GM21447 (cell line): ENCODE measurements at regions not wholly inside any gene's neighbourhood (a gene's known extent, or its start where the extent isn't known, plus 50 kb on each side); places are given as distances from the start of the nearest gene placed in this dataset.

Source experiments
- ATAC-seq: cut with Tn5 transposase; IDR thresholded peaks from one replicate; pipeline ENCODE4 v1.9.1; 2021; ENCODE audit not compliant: unreplicated experiment

GRCh38 chr5:73344835-73345234, 103.7 kb downstream of the FOXD1 start:
- ATAC-seq: no peak

DNA sequence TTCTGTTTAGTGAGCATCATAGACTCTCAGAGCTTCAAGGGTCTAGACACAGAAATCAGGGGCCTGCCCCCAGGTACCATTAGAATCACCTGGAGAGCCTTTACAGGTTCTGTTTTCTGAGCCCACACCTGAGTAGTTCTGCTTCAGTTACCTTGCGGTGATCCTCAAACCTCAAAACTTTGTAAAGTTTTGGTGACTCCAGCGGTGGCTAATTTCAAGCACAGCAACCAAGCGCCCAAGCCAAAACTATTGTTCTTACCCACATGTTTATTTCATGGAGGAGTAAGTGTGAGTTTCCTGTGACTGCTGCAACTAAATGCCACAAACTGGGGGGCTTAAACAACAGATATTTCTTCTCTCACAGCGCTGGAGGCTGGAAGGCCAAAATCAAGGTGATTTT, 108.9 kb downstream of the FOXD1 start:
- ATAC-seq: no peak

GRCh38 chr5:73339051-73339575, 109.5 kb downstream of the FOXD1 start:
- ATAC-seq: no peak

DNA sequence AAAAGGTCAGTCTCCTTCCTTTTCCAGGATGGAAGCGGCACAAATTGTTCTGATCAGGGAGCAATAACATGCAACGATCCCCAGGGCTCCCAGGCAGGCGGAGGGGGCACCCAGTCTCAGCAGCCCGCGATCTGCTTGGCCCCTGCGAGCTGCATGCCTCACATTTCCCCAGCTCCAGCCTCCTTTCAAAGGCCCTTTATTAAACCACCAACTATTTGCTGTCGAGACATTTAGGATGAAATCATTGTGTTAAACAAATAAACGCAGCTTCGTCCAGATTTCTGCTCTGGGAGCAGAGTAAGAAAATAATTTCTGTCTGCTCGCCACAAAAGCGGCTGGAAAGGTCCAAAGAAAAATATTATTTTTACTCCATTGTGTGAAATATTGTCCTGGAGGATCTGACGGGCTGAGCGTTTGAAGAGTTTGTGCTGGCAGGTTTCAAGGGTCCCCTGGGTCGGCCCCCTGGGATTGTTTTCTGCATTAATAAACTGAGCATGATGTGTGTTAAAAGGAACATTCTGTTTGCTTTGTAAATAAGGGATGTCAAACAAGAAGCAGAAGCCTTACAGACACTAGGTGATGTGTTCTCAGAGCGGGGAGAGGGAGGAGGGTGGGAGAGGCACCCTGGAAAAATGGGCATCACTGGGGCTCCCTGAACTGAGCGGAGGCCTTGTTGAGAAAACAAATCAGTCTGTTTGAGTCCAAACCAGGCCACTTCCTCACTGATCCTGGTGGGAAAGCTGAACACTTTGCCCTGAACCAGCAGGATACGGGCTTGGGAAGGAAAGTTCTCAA, 110.1 kb downstream of the FOXD1 start:
- ATAC-seq: no peak

GRCh38 chr5:73337586-73338255, 110.9 kb downstream of the FOXD1 start:
- ATAC-seq: no peak

DNA sequence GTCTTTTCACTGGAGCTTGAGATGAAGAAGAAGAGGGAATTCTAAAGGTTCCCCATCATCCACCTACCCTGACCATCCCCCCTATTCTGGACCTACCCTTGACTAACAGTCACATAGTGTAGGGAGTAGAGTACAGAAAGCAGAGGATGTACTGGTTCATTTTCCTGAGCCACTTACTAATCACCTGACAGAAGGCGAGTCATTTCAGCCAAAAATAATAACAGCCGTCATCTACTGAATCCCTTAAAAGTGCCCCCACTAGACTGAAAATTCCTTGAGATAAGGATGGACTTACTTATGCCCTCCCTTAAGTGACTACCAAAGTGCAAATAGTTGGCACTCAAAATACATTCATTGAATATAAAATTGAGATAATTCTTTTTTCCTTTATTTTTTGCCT, 112.2 kb downstream of the FOXD1 start:
- ATAC-seq: no peak

DNA sequence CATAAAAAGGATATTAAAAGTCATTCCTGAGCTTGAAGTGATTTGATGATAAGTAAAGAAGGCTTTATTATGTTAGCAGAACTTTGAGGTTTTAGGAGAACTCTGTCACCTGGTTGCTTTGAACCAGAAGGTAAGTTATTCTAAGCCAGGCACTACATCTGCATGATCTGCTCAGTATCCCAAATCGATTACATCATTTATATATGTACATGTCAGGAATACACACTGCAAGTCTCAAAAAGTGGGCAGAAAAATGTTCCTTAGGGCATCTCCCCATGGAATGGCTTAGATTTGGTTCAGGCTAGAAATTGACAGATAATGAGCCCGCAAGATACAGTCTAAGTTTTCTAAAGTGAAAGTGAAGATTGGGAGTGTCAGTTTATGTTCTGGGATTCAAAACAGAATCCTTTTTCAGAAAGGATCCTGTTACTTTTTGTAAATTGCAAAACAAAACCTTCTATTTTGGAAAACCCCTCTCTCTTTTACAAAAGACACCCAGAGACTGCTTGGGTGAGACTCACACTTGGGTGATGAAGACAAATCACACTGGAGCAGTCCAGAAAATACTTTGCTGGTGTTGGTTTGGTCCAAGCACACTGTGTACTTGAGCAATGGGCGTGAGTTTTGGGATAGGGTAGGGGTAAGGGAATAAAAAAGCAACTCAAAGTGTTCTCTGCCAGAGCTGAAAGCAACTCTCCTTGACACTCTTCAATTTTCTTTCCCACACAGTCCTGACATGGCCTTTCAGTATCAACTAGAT, 114.5 kb downstream of the FOXD1 start:
- ATAC-seq: no peak

- ATAC-seq: no peak
Observed at GRCh38 chr5:73330613-73331012, 118.0 kb downstream of the FOXD1 start.

DNA sequence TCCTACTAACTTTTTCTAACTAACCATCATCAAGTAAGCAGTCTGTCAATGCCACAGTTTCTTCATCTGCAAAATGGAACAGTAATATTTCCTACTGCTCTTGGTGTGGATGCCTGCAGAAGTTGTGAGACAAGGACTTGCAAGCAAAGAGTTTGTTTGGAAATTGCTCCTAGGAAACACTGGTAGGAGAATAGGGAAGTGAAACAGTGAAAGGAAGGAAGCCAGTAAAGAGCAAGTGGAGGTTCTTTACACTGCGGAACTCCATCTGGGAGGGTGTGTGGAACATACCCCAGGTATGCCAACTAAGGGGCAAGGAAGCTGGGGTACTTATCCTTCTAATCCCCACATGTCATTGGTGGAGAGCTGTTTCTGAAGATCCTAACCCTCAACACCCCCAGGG, 119.9 kb downstream of the FOXD1 start:
- no peak for ATAC-seq

- ATAC-seq: no peak
Observed at GRCh38 chr5:73327908-73328455, 120.6 kb downstream of the FOXD1 start.

- ATAC-seq: no peak
Observed at GRCh38 chr5:73325546-73325945, 123.0 kb downstream of the FOXD1 start.

DNA sequence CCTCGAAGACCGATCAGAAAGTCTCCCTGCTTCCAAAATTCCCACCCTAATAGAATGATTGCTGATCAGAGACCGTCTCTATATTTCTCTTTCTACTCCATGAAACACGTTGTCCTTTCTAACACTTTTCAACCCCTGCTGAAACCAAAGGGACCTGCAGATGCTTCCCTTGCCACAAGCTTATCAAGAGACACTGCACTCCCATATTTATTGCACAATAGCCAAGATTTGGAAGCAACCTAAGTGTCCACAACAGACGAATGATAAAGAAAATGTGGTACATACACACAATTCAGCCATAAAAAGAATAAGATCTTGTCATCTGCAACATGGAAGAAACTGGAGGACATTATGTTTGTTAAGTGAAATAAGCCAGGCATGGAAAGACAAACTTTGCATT, 125.1 kb downstream of the FOXD1 start:
- no peak for ATAC-seq

DNA sequence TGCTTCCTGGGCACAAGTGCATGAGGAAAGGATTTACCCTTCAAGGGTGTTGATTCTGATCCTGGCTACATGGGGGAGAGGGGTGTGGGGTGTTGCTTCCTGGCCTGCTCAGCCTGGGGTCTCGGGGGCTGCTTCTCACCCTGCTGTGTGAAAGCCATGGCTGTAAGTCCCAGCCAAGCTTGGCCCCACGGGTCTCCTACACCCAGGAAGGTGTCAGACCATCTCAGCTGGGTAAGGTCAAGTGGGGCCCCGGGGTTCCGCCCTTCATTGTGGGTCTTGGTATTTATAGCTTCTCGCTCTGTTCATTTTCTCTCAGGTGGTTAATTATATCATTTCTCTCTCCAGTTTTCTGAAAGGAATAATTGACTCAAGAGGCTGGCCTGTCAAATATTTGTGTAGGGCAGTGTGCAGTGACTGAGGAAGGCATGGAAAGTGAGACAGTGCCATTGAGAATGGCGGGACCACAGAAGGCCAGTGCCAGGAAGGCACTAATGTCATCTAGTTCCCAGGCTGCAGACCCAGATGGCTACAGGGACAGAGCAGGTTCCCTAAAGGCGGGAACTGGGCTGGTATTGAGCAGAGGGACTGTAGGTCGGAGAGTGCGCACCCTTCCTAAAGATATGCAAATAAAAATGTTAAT, 126.0 kb downstream of the FOXD1 start:
- no peak for ATAC-seq

GRCh38 chr5:73321757-73322436, 126.7 kb downstream of the FOXD1 start:
- no peak for ATAC-seq

DNA sequence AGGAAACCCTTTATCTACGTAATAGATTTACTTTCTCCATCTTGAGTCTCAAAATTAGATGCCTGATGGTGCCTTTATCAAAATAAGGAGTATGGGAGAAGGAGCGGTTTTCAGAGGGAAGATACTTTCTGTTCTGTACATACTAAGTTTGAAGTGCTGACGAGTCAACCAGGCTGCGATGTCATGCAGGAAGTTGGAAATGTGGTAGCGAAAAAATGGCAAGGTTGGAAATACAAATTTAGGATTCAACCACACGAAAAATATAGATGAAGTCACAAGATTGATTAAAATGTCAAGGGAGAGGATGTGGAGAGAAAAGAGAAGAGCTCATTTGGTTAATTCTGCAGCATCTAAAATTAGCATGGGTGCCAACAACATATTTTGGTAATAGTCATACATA, 129.5 kb downstream of the FOXD1 start:
- ATAC-seq: no peak

DNA sequence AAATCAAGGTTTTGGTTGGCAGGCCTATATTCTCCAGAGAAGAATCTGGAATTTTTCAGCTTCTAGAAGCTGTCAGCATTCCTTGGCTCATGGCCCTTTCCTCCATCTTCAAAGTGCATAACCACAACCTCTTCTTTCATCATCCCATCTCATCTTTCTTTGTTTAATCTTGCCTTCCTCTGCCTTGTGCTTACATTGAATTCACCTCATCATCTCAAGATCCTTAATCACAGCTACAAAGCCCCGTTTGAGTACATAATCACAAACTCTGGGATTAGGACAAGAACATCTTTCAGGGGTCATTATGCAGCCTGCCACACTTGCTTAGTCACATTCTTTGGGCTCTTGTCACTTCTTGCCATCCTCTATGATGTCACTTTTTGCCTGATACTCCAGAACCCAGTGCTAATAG, 130.3 kb downstream of the FOXD1 start:
- no peak for ATAC-seq

DNA sequence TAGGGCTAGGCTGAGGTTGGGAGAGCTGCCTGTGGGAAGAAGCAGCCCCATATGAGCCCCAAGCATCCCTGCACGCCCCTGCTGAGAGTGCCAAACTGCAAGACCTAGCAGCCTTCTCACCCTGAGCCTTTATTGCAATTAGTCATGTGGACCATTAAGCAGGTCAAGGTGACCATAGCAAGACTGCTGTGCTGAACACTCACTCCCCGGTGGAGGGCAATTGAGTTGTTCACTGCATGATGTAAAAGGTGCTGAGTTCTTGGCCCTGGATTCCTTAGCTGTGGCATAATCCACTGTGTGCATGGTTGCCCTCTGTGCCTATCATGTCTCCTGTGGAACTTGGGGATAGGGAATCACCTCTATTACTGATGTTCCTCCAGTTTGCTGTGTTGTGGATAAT, 131.1 kb downstream of the FOXD1 start:
- ATAC-seq: no peak

DNA sequence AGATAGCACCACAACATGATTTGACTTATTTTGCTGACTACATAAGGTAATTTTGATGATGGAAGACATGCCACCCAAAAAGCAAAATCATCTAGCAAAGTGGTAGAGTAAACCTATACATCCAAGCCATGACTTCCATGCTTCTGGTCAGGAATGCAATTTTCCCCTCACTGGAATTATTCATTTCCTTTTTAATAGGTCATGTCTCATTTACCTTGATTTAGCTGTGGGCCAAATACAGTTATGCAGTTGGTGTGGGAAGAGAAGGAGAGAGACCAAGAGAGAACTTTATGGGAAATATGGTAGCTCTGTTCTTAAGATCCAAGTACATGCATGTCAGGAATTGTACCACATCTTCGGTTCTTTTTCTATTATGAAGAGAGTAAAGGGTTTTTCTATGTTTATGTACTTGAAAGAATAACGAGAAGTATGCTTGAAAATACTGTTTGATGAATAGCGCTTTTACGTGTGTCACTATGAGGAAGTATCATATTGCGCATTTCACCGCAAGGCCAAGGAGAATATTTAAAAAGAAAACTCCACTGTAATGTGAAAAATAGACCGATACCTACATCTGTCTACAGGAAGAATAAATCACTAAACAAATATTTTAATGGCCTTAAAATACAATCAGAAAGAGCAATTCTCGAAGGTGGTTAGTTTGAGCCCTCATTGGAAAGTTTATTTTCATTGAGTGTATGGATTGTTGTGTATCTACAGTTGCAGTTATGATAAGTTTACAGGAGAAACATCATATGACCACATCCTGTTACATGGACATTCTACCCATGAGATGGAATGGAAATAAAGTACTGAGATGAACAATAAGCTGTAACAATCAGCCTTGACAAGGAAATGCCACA, 134.0 kb downstream of the FOXD1 start:
- ATAC-seq: no peak

DNA sequence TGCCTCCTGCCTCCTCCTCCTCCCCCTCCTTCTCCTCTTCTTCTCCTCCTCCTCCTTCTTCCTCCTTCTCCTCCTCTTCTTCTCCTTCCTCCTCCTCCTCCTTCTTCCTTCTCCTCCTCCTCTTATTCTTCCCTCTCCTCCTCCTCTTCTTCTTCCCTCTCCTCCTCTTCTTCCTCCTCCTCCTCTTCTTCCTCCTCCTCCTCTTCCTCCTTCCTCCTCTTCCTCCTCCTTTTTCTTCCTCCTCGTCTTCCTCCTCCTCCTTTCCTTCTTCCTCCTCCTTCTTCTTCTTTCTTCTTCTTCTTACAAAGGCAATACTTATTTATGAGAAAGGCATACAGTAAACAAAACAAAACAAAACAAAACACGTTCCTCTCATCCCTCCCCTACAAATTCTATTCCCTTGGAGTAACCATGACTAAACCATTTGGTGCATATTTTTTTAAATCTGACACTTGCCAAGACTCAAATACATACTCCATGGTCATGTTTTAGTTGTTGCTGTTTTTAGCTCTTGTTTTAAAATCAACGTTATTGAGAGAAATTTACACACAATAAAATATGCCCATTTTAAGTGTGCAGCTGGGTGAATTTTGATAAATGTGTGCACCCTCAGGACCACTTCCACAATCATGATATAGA, 135.6 kb downstream of the FOXD1 start:
- no peak for ATAC-seq
